HL-60 (cell line): ENCODE measurements at regions not wholly inside any gene's neighbourhood (a gene's known extent, or its start where the extent isn't known, plus 50 kb on each side); places are given as distances from the start of the nearest gene placed in this dataset.

Source experiments
- DNase-seq, 2 experiments: peaks; one replicate each; pipeline ENCODE4 v3.0.0-alpha.2; 2010 to 2020; ENCODE audit warnings: low read depth in 1 of 2, low spot score in 1 of 2
- H3K27ac ChIP-seq: fragments of 250-450 bp; sonication (Bioruptor Pico); replicated peaks from 2 replicates; pipeline ENCODE4 v1.5.1; 2020; ENCODE audit warnings: mild to moderate bottlenecking, moderate library complexity
- H3K27me3 ChIP-seq: fragments of 250-450 bp; sonication (Bioruptor Pico); 2 replicates; pipeline ENCODE4 v1.5.1; 2021; ENCODE audit warnings: mild to moderate bottlenecking, moderate library complexity; ENCODE audit not compliant: insufficient read depth, poor library complexity, severe bottlenecking
- H3K4me3 ChIP-seq: replicated peaks from 2 replicates; pipeline ENCODE4 v1.5.1; 2011; ENCODE audit warnings: mild to moderate bottlenecking, control low read depth, low read length; ENCODE audit not compliant: insufficient read depth
- GABPA ChIP-seq: IDR thresholded peaks from 2 replicates; pipeline ENCODE4 v1.6.1; 2012; ENCODE audit warnings: low read depth
- POLR2AphosphoS5 ChIP-seq: IDR thresholded peaks from 2 replicates; pipeline ENCODE4 v1.6.1; 2012; ENCODE audit warnings: low read depth
- SPI1 ChIP-seq: IDR thresholded peaks from 2 replicates; pipeline ENCODE4 v1.6.1; 2012; ENCODE audit warnings: low read depth, mild to moderate bottlenecking, borderline replicate concordance
- TF ChIP-seq, protein P1 (sequence below): IDR thresholded peaks from 2 replicates; pipeline ENCODE4 v1.6.1; 2012; ENCODE audit warnings: low read depth; ENCODE audit not compliant: insufficient replicate concordance
- TF ChIP-seq, protein P2 (sequence below): IDR thresholded peaks from one replicate; pipeline ENCODE4 v1.5.1; 2011; ENCODE audit warnings: low read length, control low read depth, inconsistent platforms; ENCODE audit not compliant: insufficient read depth

DNA sequence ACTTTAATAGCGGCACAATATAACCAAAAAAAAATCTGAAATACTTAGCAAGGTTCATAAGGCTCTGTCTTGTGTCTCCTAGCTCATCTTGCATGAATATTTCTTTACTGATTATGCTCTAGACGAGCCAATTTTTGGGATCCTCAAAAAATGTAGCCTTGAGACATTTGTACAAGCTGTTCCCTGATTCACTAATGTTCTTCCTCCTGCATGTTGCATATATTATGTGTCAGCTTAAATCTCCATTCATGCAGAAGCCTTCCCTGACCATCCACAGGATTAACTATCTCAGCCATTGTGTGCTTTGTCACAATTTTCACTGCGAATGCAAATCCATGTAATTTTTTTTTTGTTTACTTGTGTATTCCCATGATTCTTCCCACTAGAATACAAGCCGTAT is 594.0 kb upstream of the VRK2 start:
- TF ChIP-seq, protein P1, sequence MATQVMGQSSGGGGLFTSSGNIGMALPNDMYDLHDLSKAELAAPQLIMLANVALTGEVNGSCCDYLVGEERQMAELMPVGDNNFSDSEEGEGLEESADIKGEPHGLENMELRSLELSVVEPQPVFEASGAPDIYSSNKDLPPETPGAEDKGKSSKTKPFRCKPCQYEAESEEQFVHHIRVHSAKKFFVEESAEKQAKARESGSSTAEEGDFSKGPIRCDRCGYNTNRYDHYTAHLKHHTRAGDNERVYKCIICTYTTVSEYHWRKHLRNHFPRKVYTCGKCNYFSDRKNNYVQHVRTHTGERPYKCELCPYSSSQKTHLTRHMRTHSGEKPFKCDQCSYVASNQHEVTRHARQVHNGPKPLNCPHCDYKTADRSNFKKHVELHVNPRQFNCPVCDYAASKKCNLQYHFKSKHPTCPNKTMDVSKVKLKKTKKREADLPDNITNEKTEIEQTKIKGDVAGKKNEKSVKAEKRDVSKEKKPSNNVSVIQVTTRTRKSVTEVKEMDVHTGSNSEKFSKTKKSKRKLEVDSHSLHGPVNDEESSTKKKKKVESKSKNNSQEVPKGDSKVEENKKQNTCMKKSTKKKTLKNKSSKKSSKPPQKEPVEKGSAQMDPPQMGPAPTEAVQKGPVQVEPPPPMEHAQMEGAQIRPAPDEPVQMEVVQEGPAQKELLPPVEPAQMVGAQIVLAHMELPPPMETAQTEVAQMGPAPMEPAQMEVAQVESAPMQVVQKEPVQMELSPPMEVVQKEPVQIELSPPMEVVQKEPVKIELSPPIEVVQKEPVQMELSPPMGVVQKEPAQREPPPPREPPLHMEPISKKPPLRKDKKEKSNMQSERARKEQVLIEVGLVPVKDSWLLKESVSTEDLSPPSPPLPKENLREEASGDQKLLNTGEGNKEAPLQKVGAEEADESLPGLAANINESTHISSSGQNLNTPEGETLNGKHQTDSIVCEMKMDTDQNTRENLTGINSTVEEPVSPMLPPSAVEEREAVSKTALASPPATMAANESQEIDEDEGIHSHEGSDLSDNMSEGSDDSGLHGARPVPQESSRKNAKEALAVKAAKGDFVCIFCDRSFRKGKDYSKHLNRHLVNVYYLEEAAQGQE: no peak
- TF ChIP-seq POLR2AphosphoS5 (no peak), SPI1 (no peak), GABPA (no peak)
- TF ChIP-seq, protein P2, sequence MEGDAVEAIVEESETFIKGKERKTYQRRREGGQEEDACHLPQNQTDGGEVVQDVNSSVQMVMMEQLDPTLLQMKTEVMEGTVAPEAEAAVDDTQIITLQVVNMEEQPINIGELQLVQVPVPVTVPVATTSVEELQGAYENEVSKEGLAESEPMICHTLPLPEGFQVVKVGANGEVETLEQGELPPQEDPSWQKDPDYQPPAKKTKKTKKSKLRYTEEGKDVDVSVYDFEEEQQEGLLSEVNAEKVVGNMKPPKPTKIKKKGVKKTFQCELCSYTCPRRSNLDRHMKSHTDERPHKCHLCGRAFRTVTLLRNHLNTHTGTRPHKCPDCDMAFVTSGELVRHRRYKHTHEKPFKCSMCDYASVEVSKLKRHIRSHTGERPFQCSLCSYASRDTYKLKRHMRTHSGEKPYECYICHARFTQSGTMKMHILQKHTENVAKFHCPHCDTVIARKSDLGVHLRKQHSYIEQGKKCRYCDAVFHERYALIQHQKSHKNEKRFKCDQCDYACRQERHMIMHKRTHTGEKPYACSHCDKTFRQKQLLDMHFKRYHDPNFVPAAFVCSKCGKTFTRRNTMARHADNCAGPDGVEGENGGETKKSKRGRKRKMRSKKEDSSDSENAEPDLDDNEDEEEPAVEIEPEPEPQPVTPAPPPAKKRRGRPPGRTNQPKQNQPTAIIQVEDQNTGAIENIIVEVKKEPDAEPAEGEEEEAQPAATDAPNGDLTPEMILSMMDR: no peak

DNA sequence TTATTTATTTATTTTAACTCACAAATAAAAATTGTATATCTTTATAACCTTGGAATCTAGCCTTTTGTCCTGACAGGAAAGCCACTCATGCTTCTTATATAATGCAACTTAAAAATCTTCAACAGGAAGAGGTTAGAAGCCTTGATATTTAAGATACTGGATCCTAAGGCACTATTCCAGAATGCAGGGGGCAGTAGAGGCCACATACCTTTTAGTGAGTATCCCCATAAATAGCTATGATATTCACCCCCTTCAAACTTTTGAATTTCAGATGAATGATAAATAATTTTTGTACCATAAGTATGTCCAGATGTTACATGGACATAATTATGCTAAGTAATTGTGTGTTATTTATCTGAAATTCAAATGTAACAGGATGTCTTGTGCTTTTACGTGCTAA is 592.7 kb upstream of the VRK2 start:
- Histone ChIP-seq H3K27ac (no peak overlapping the region), H3K4me3 (no peak overlapping the region), H3K27me3 (no peaks in the 10 kb centered on the region)
- TF ChIP-seq, protein P2: no peak
- TF ChIP-seq SPI1 (no peak), GABPA (no peak), POLR2AphosphoS5 (no peak)
- TF ChIP-seq, protein P1: no peak
- no peak for DNase-seq

More for the DNA sequence above, 594.0 kb upstream of the VRK2 start:
- H3K4me3 ChIP-seq: no peak overlapping the region
- H3K27me3 ChIP-seq: no peaks in the 10 kb centered on the region
- DNase-seq: no peak
- H3K27ac ChIP-seq: no peak overlapping the region

DNA sequence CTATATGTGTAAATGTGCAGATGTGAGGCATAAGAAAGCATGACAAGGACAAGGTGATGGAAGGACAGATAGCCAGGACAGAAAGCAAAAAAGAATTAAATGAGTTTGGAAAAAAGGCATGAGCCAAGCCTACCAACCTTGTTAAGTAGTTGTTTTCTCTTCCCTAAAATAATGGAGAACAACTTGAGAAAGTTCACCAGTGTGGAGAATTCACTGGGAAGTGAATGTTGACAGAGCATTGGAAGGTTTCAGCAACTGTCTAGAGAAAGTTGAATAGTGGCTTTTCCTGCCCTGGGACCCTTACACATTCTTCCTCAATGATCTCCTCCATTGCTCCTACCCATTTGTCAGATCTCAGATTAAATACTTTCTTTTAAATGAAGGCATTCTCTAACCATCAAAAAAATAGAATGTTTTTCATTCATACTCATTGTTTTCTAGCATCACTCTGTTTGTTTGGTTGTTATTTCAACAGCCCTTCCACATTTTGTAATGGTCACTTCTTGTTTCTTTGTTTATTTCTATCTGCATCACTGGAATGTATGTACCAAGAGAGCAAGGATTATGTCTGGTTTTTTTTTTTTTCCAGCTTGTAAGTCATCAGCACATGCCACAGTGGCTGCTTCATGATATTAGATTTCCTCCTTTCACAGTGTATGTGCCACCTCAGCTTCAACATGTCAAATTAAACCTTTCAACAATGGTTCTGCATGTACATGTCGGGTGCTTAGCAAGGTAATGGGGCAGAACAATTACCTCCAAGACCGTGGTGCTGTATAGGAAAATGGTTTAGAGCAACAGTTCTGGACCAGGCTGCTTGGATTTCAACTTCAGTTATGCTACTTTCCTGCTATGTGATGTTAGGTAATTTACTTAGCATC is 586.0 kb upstream of the VRK2 start:
- DNase-seq: no peak
- Histone ChIP-seq H3K27ac (no peak overlapping the region), H3K4me3 (no peak overlapping the region), H3K27me3 (no peaks in the 10 kb centered on the region)
- TF ChIP-seq POLR2AphosphoS5 (no peak), SPI1 (no peak), GABPA (no peak)
- TF ChIP-seq, protein P1: no peak
- TF ChIP-seq, protein P2: no peak
